Stomach (tissue), 8 donors: ENCODE measurements at regions not wholly inside any gene's neighbourhood (a gene's known extent, or its start where the extent isn't known, plus 50 kb on each side); places are given as distances from the start of the nearest gene placed in this dataset.

Experiments
- DNase-seq, 2 donors: peaks; one replicate each; pipeline versions ENCODE4 v3.0.0 to v3.0.0-alpha.2; 2013 to 2019
- H3K27ac ChIP-seq, 5 donors: fragments of 200-600 bp in 4 of 5; sonication (generic) in 4 of 5; one replicate each; pipeline ENCODE4 v1.5.1; 2013 to 2019; ENCODE audit warnings: mild to moderate bottlenecking in 1 of 5, moderate library complexity in 1 of 5
- H3K27me3 ChIP-seq, 3 donors: fragments of 200-600 bp; sonication (generic); one replicate each; pipeline ENCODE4 v1.5.1; 2017 to 2019; ENCODE audit warnings: mixed run types in 1 of 3
- H3K36me3 ChIP-seq, 4 donors: fragments of 200-600 bp; sonication (generic); 1 replicate in 3 of 4; 2 replicates in 1 of 4; pipeline ENCODE4 v1.5.1; 2016 to 2019
- H3K4me1 ChIP-seq, 4 donors: fragments of 200-600 bp; sonication (generic); one replicate each; pipeline ENCODE4 v1.5.1; 2016 to 2019
- H3K4me3 ChIP-seq, 4 donors: fragments of 200-600 bp; sonication (generic) in 3 of 4; one replicate each; pipeline ENCODE4 v1.5.1; 2016 to 2019; ENCODE audit warnings: mild to moderate bottlenecking in 1 of 4
- H3K9me3 ChIP-seq, 4 donors: fragments of 200-600 bp; sonication (generic); one replicate each; pipeline ENCODE4 v1.5.1; 2016 to 2019
- EP300 ChIP-seq: sonication (generic); formaldehyde crosslinking; IDR thresholded peaks from one replicate; pipeline ENCODE4 v1.6.1; 2017; ENCODE audit warnings: antibody characterized with exemption
- POLR2A ChIP-seq, 4 donors: fragments of 450-650 bp; IDR thresholded peaks; one replicate each; pipeline ENCODE4 v1.6.1; 2016; ENCODE audit warnings: antibody characterized with exemption in 4 of 4, control low read depth in 2 of 4, mild to moderate bottlenecking in 1 of 4, moderate library complexity in 1 of 4
- POLR2AphosphoS5 ChIP-seq, 3 donors: sonication (generic); formaldehyde crosslinking; IDR thresholded peaks; one replicate each; pipeline ENCODE4 v1.6.1; 2016; ENCODE audit warnings: antibody characterized with exemption in 3 of 3
- WGBS, 5 donors: extraction: QIAGEN DNeasy Blood & Tissue Kit in 3 of 5; methylation state at CpG; one replicate each; pipeline versions ENCODE4 v1.1.5 to v1.1.7; 2013 to 2018; 5-methylcytosine and 5-hydroxymethylcytosine counted together
- intact Hi-C: fragments of 100-400 bp; cut with DNase I; formaldehyde crosslinking; loops from one replicate; pipeline ENCODE4 v1.15.1; 2023; ENCODE audit warnings: low total_unique reads
- TF ChIP-seq, protein P1 (sequence below), 7 experiments: fragments of 450-650 bp in 4 of 7; fragments of 200-600 bp in 3 of 7; sonication (generic) in 3 of 7; IDR thresholded peaks; one replicate each; pipeline ENCODE4 v1.5.1; 2016 to 2019; ENCODE audit warnings: antibody characterized with exemption in 7 of 7, control low read depth in 2 of 7, mild to moderate bottlenecking in 1 of 7
- donor health status: healthy with polysubstance abuse.
- donor health status: Bipolar disorder and iron deficiency.
- donor health status: healthy.

GRCh38 chr5:92119110-92119509 lies 736.0 kb upstream of the ARRDC3 start:
- Histone ChIP-seq H3K27me3 (no peaks in the 10 kb centered on the region), H3K36me3 (no peaks in the 10 kb centered on the region), H3K4me3 (no peak overlapping the region), H3K9me3 (no peaks in the 10 kb centered on the region), H3K4me1 (no peaks in the 10 kb centered on the region), H3K27ac (no peak overlapping the region)
- TF ChIP-seq EP300 = no peak
- TF ChIP-seq, protein P1, sequence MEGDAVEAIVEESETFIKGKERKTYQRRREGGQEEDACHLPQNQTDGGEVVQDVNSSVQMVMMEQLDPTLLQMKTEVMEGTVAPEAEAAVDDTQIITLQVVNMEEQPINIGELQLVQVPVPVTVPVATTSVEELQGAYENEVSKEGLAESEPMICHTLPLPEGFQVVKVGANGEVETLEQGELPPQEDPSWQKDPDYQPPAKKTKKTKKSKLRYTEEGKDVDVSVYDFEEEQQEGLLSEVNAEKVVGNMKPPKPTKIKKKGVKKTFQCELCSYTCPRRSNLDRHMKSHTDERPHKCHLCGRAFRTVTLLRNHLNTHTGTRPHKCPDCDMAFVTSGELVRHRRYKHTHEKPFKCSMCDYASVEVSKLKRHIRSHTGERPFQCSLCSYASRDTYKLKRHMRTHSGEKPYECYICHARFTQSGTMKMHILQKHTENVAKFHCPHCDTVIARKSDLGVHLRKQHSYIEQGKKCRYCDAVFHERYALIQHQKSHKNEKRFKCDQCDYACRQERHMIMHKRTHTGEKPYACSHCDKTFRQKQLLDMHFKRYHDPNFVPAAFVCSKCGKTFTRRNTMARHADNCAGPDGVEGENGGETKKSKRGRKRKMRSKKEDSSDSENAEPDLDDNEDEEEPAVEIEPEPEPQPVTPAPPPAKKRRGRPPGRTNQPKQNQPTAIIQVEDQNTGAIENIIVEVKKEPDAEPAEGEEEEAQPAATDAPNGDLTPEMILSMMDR (IDR thresholded peaks at IDR 0.05) = no peak
- TF ChIP-seq POLR2AphosphoS5 (IDR thresholded peaks at IDR 0.05) = no peak
- TF ChIP-seq POLR2A (IDR thresholded peaks at IDR 0.05) = no peak
- intact Hi-C loops = no loop called here
- WGBS, 5 donors = 70 to 83% (median 80%) methylated on average over 1 of the region's 1 CpG
- no peak for DNase-seq

DNA sequence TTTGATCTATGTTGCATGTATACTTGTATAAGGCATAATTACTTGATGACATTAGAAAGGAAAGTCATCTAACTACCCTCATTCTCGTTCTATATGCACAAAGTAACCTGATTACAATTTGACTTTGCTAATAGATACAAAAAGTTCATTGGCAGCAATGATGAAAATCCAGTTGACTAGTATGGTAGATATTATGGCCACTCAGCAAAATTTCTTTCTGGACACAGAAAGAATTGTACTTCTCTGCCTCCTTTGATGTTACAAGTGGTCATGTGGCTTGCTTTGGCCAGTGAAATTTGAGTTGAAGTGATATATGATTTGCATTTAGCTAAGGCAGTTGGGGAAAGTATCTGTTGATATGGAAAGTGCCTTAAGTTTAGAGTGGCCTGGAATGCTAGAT lies 723.7 kb upstream of the ARRDC3 start:
- Histone ChIP-seq H3K27me3 (no peaks in the 10 kb centered on the region), H3K27ac (no peak overlapping the region), H3K9me3 (peaks cover 0 to 3% (median 0%) of the 10 kb centered on the region in 4 donors), H3K4me1 (no peaks in the 10 kb centered on the region), H3K36me3 (no peaks in the 10 kb centered on the region), H3K4me3 (no peak overlapping the region)
- 19 to 59% (median 51%) methylated on average over 1 of the region's 1 CpG for WGBS, 5 donors
- no peak for DNase-seq
- intact Hi-C loops = no loop called here
- TF ChIP-seq, protein P1 (IDR thresholded peaks at IDR 0.05) = no peak
- TF ChIP-seq POLR2A (IDR thresholded peaks at IDR 0.05) (no peak), EP300 (no peak), POLR2AphosphoS5 (IDR thresholded peaks at IDR 0.05) (no peak)

DNA sequence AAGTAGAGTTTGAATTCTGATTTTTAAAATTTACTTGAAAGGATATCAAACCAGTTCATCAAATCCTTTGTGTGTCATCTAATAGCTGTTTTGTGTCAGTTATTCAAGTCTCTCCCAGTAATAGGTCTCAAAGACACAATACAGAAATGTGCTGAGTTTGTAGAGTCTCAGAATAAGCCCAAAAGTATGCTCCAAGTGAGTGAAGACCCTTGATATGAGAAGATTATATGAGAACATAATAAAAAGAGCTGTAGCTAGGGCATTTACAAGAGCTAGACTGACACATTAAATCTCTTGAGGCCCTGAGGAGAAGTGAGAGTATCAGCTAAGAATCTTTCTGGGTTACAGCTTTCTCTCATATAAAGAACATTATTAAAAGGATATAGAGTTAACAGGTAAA lies 721.0 kb upstream of the ARRDC3 start:
- H3K27me3 ChIP-seq = no peaks in the 10 kb centered on the region
- intact Hi-C loops = no loop called here
- no peak for DNase-seq
- TF ChIP-seq POLR2AphosphoS5 (IDR thresholded peaks at IDR 0.05) = no peak
- TF ChIP-seq, protein P1 (IDR thresholded peaks at IDR 0.05) = no peak
- no peak for TF ChIP-seq POLR2A (IDR thresholded peaks at IDR 0.05)
- no peak for TF ChIP-seq EP300
- peaks cover 0 to 3% (median 0%) of the 10 kb centered on the region in 4 donors for H3K9me3 ChIP-seq
- no peak overlapping the region for H3K4me3 ChIP-seq
- no peaks in the 10 kb centered on the region for H3K4me1 ChIP-seq
- no peaks in the 10 kb centered on the region for H3K36me3 ChIP-seq
- H3K27ac ChIP-seq = no peak overlapping the region

- TF ChIP-seq EP300 (no peak), POLR2A (IDR thresholded peaks at IDR 0.05) (no peak), POLR2AphosphoS5 (IDR thresholded peaks at IDR 0.05) (no peak)
- TF ChIP-seq, protein P1 (IDR thresholded peaks at IDR 0.05) = no peak
- Histone ChIP-seq H3K9me3 (peaks cover 0 to 3% (median 0%) of the 10 kb centered on the region in 4 donors), H3K27ac (no peak overlapping the region), H3K27me3 (no peaks in the 10 kb centered on the region), H3K4me3 (no peak overlapping the region), H3K4me1 (no peaks in the 10 kb centered on the region), H3K36me3 (no peaks in the 10 kb centered on the region)
- intact Hi-C loops = no loop called here
- DNase-seq = no peak
- 65 to 85% (median 75%) methylated on average over 3 of the region's 3 CpGs for WGBS, 5 donors
These were observed 719.2 kb upstream of the ARRDC3 start for GRCh38 chr5:92102313-92102712.
